GM13976 (cell line): ENCODE measurements at regions not wholly inside any gene's neighbourhood (a gene's known extent, or its start where the extent isn't known, plus 50 kb on each side); places are given as distances from the start of the nearest gene placed in this dataset.

Experiments
- DNase-seq: peaks from one replicate; pipeline ENCODE4 v3.0.0; 2012; ENCODE audit warnings: low spot score
- CTCF ChIP-seq: IDR thresholded peaks from 2 replicates; pipeline ENCODE4 v1.5.1; 2012; ENCODE audit warnings: borderline replicate concordance, mild to moderate bottlenecking; ENCODE audit not compliant: insufficient read depth; ENCODE audit errors: extremely low read depth, missing control alignments, control extremely low read depth
- in situ Hi-C: fragments of 300-500 bp; cut with MboI; formaldehyde crosslinking; loops from one replicate; pipeline ENCODE4 v1.12.0; 2022; ENCODE audit warnings: low sequenced_read_pairs, mixed read lengths, inconsistent platforms; ENCODE audit not compliant: unreplicated experiment

GRCh38 chr5:166535641-166536040 is 1755.8 kb upstream of the WWC1 start:
- in situ Hi-C loops: no loop called here
- DNase-seq: no peak
- TF ChIP-seq CTCF: no peak

- in situ Hi-C loops: no loop called here
- no peak for DNase-seq
- no peak for TF ChIP-seq CTCF
These were observed 1751.3 kb upstream of the WWC1 start for GRCh38 chr5:166540156-166540555.

GRCh38 chr5:166551384-166551783 is 1740.1 kb upstream of the WWC1 start:
- in situ Hi-C loops: no loop called here
- DNase-seq: no peak
- TF ChIP-seq CTCF: no peak

- TF ChIP-seq CTCF: no peak
- in situ Hi-C loops: no loop called here
These were observed 1737.7 kb upstream of the WWC1 start for GRCh38 chr5:166553778-166554177.

GRCh38 chr5:166561759-166562158 is 1729.7 kb upstream of the WWC1 start:
- in situ Hi-C loops: no loop called here
- DNase-seq: no peak

More at GRCh38 chr5:166553778-166554177, 1737.7 kb upstream of the WWC1 start:
- no peak for DNase-seq

GRCh38 chr5:166562246-166562645 is 1729.2 kb upstream of the WWC1 start:
- no peak for TF ChIP-seq CTCF
- DNase-seq: no peak
- in situ Hi-C loops: no loop called here

More at GRCh38 chr5:166561759-166562158, 1729.7 kb upstream of the WWC1 start:
- no peak for TF ChIP-seq CTCF

- TF ChIP-seq CTCF: no peak
- in situ Hi-C loops: no loop called here
- DNase-seq: no peak
These were observed 1724.7 kb upstream of the WWC1 start for GRCh38 chr5:166566725-166567124.
